Brain microvascular endothelial cell (primary cell): ENCODE measurements at regions not wholly inside any gene's neighbourhood (a gene's known extent, or its start where the extent isn't known, plus 50 kb on each side); places are given as distances from the start of the nearest gene placed in this dataset.
"Not testable (repeated sequence)": the region's sequence is repeated elsewhere in the genome, so short reads cannot be mapped to it uniquely, and the experiment has no call there.

Experiments used
- DNase-seq: peaks from one replicate; pipeline ENCODE4 v3.0.0-alpha.2; 2020
- H3K27ac ChIP-seq: fragments of 250-450 bp; sonication (Bioruptor Pico); 2 replicates; pipeline ENCODE4 v1.5.1; 2020; ENCODE audit warnings: mild to moderate bottlenecking, moderate library complexity
- H3K27me3 ChIP-seq: fragments of 250-450 bp; sonication (Bioruptor Pico); replicated peaks from 2 replicates; pipeline ENCODE4 v1.5.1; 2020; ENCODE audit warnings: mild to moderate bottlenecking
- H3K36me3 ChIP-seq: fragments of 250-450 bp; sonication (Bioruptor Pico); replicated peaks from 2 replicates; pipeline ENCODE4 v1.5.1; 2020; ENCODE audit warnings: mild to moderate bottlenecking
- H3K4me3 ChIP-seq: 2 replicates; pipeline ENCODE4 v1.5.1; 2011; ENCODE audit warnings: low read depth, mild to moderate bottlenecking, control low read depth, low read length, moderate library complexity
- CTCF ChIP-seq: IDR thresholded peaks from 2 replicates; pipeline ENCODE4 v1.5.1; 2011; ENCODE audit warnings: low read depth, mild to moderate bottlenecking, moderate library complexity, low read length, control low read depth, inconsistent platforms; ENCODE audit errors: missing control alignments
- in situ Hi-C: cut with HindIII; loops from 2 replicates; pipeline ENCODE4 v1.10.0; 2017; ENCODE audit warnings: low sequenced_read_pairs, low pct_ligation_motif_present

GRCh38 chr19:29048873-29049272 is 164.1 kb downstream of the UQCRFS1 start:
- TF ChIP-seq CTCF, result no peak
- DNase-seq, result no peak

GRCh38 chr19:29045679-29046254 is 167.2 kb downstream of the UQCRFS1 start:
- in situ Hi-C loops, result no loop called here
- no peaks in the 10 kb centered on the region for H3K36me3 ChIP-seq
- DNase-seq, result no peak
- H3K4me3 ChIP-seq, result no peak overlapping the region
- H3K27ac ChIP-seq, result no peak overlapping the region
- TF ChIP-seq CTCF, result no peak
- H3K27me3 ChIP-seq, result no peaks in the 10 kb centered on the region

More at GRCh38 chr19:29048873-29049272, 164.1 kb downstream of the UQCRFS1 start:
- Histone ChIP-seq H3K4me3 (no peak overlapping the region), H3K36me3 (no peaks in the 10 kb centered on the region), H3K27ac (no peak overlapping the region), H3K27me3 (no peaks in the 10 kb centered on the region)
- in situ Hi-C loops, result no loop called here

GRCh38 chr19:29044037-29044436 is 168.9 kb downstream of the UQCRFS1 start:
- H3K27ac ChIP-seq, result no peak overlapping the region
- in situ Hi-C loops, result no loop called here
- no peak for DNase-seq
- no peak overlapping the region for H3K4me3 ChIP-seq
- no peaks in the 10 kb centered on the region for H3K36me3 ChIP-seq
- TF ChIP-seq CTCF, result no peak
- no peaks in the 10 kb centered on the region for H3K27me3 ChIP-seq

- TF ChIP-seq CTCF, result no peak
- Histone ChIP-seq H3K27me3 (no peaks in the 10 kb centered on the region), H3K36me3 (no peaks in the 10 kb centered on the region), H3K4me3 (no peak overlapping the region), H3K27ac (no peak overlapping the region)
- DNase-seq, result no peak
- in situ Hi-C loops, result no loop called here
Observed at GRCh38 chr19:29042450-29042849, 170.5 kb downstream of the UQCRFS1 start.

- no peak for DNase-seq
- Histone ChIP-seq H3K4me3 (no peak overlapping the region), H3K36me3 (no peaks in the 10 kb centered on the region), H3K27me3 (no peaks in the 10 kb centered on the region), H3K27ac (no peak overlapping the region)
- no peak for TF ChIP-seq CTCF
- in situ Hi-C loops, result no loop called here
Observed at GRCh38 chr19:29040951-29041350, 172.0 kb downstream of the UQCRFS1 start.

GRCh38 chr19:29040292-29040691 is 172.7 kb downstream of the UQCRFS1 start:
- no peaks in the 10 kb centered on the region for H3K27me3 ChIP-seq
- no peak for TF ChIP-seq CTCF
- no peak for DNase-seq
- in situ Hi-C loops, result no loop called here
- H3K36me3 ChIP-seq, result no peaks in the 10 kb centered on the region
- H3K4me3 ChIP-seq, result no peak overlapping the region
- H3K27ac ChIP-seq, result no peak overlapping the region

GRCh38 chr19:29039036-29039435 is 173.9 kb downstream of the UQCRFS1 start:
- H3K27me3 ChIP-seq, H3K4me3 ChIP-seq, H3K36me3 ChIP-seq, H3K27ac ChIP-seq, in situ Hi-C loops, DNase-seq: not testable (repeated sequence)
